Renal cortical epithelial cell (primary cell): ENCODE measurements at regions not wholly inside any gene's neighbourhood (a gene's known extent, or its start where the extent isn't known, plus 50 kb on each side); places are given as distances from the start of the nearest gene placed in this dataset.
"Not testable (repeated sequence)": the region's sequence is repeated elsewhere in the genome, so short reads cannot be mapped to it uniquely, and the experiment has no call there.

ENCODE experiments used
- DNase-seq: peaks from one replicate; pipeline ENCODE4 v3.0.0-alpha.2; 2011; ENCODE audit warnings: low read depth

DNA sequence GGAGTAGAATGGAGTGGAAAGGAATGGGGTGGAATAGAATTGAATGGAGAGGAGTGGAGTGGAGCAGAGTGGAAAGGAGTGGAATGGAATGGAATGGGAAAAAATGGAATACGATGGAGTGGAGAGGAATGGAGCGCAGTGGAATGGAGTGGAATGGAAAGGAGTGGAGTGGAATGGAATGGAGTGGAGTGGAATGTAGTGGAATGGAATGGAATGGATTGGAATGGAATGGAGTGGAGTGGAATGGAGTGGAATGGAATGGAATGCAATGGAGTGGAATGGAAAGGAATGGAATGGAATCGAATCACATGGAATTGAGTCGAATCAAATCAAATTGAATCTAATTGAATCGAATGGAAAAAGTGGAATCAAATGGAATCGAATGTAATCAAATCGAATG is 1016.1 kb downstream of the CDY1 start:
- DNase-seq: no peak

DNA sequence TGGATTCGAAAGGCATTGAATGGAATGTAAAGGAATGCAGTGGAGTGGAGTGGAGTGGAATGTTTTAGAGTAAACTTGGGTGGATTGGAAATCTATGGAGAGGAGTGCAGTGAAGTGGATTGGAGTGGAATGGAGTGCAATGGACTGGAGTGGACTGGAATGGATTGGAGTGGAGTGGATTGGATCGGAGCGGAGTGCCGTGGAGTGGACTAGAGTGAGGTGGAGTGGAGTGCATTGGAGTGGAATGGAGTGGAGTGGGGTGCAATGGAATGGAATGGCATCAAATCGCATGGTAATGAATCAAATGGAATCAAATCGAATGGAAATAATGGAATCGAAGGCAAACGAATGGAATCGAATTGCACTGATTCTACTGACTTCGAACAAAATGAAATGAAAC is 1023.9 kb downstream of the CDY1 start:
- not testable (repeated sequence) for DNase-seq

DNA sequence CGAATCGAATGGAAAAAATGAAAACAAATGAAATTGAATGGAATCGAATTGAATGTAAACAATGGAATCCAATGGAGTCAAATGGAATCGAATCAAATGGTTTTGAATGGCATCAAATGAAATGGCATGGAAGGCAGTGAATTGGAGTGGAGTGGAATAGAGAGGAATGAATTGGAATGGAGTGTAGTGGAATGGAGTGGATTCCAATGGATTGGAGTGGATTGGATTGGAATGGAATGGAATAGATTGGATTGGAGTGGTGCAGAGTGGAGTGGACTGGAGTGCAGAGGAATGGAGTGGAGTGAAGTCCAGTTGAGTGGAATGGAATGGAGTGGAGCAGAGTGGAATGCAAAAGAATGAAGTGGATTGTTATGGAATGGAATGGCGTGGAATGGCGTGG is 1026.3 kb downstream of the CDY1 start:
- not testable (repeated sequence) for DNase-seq

GRCh38 chrY:26664245-26664644 is 1042.3 kb downstream of the CDY1 start:
- DNase-seq: not testable (repeated sequence)

DNA sequence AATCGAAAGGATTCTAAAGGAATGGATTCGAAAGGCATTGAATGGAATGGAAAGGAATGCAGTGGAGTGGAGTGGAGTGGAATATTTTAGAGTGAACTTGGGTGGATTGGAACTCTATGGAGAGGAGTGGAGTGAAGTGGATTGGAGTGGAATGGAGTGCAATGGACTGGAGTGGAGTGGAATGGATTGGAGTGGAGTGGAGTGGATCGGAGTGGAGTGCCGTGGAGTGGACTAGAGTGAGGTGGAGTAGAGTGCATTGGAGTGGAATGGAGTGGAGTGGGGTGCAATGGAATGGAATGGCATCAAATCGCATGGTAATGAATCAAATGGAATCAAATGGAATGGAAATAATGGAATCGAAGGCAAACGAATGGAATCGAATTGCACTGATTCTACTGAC is 1044.8 kb downstream of the CDY1 start:
- not testable (repeated sequence) for DNase-seq

DNA sequence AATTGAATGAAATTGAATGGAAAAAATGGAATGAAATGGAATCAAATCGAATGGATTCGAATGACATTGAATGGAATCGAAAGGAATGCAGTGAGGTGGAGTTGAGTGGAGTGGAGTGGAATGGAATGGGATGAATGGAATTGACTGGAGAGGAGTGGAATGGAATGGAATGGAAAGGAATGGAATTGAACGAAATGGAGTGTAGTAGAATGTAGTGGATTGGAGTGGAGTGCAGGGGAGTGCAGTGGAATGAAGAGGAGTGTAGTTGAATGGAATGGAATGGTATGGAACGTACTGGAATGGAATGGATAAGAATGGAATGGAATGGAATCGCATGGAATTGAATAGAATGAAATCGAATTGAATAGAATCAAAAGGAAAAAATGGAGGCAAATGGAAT is 1047.3 kb downstream of the CDY1 start:
- DNase-seq: not testable (repeated sequence)

DNA sequence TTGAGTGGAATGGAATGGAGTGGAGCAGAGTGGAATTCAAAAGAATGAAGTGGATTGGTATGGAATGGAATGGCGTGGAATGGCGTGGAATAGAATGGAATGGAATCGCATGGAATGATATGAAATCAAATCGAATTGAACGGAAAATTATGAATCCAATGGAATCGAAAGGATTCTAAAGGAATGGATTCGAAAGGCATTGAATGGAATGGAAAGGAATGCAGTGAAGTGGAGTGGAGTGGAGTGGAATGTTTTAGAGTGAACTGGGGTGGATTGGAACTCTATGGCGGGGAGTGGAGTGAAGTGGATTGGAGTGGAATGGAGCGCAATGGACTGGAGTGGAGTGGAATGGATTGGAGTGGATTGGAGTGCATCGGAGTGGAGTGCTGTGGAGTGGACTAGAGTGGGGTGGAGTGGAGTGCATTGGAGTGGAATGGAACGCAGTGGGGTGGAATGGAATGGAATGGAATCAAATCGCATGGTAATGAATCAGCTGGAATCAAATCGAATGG is 1048.5 kb downstream of the CDY1 start:
- DNase-seq: peak; percentile 8

GRCh38 chrY:26670881-26671879 is 1049.3 kb downstream of the CDY1 start:
- peak; percentile 36 for DNase-seq
